ENCODE measurements at regions not wholly inside any gene's neighbourhood (a gene's known extent, or its start where the extent isn't known, plus 50 kb on each side); places are given as distances from the start of the nearest gene placed in this dataset.
A peak's percentile ranks its signal among the peaks of the same experiment; 100 is the strongest.

DNA sequence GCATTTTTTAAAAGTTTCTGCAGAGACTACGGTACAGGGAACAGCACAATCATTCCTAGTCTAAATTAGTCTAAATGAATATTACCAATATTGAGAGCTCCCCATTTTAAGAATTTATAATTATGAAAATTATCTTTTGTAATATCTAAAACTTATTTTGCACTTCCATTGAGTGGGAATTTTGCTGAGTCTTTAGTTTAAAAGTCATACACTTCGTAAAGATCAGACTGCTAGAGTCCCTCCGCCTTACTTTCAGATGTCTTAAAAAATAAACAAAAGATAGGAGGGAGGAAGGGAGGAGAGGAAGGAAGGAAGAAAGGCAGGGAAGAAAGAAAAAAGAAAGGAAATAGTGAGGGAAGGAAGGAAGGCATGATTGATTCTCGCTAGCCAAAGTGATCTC is 278.2 kb upstream of the PRDM1 start:
- TF ChIP-seq, protein P1, sequence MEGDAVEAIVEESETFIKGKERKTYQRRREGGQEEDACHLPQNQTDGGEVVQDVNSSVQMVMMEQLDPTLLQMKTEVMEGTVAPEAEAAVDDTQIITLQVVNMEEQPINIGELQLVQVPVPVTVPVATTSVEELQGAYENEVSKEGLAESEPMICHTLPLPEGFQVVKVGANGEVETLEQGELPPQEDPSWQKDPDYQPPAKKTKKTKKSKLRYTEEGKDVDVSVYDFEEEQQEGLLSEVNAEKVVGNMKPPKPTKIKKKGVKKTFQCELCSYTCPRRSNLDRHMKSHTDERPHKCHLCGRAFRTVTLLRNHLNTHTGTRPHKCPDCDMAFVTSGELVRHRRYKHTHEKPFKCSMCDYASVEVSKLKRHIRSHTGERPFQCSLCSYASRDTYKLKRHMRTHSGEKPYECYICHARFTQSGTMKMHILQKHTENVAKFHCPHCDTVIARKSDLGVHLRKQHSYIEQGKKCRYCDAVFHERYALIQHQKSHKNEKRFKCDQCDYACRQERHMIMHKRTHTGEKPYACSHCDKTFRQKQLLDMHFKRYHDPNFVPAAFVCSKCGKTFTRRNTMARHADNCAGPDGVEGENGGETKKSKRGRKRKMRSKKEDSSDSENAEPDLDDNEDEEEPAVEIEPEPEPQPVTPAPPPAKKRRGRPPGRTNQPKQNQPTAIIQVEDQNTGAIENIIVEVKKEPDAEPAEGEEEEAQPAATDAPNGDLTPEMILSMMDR (IDR thresholded peaks at IDR 0.05 in 4 of 5, conservative IDR thresholded peaks at IDR 0.05 in 1 of 5), result no peak
- TF ChIP-seq POLR2A (IDR thresholded peaks at IDR 0.05), result no peak
- ATAC-seq (no peak), DNase-seq (no peak)
- in situ Hi-C loops (cut with MboI; ENCODE audit: low sequenced_read_pairs in 4 of 4) (no loop called here), intact Hi-C loops (cut with DNase I; ENCODE audit: low total_unique reads) (no loop called here)
- no peak overlapping the region for H3K4me3 ChIP-seq
- H3K36me3 ChIP-seq, result no peaks in the 10 kb centered on the region
- no peak overlapping the region for H3K27ac ChIP-seq
- no peaks in the 10 kb centered on the region for H3K27me3 ChIP-seq
- H3K9me3 ChIP-seq, result no peaks in the 10 kb centered on the region
- peaks cover 20 to 21% of the 10 kb centered on the region in 2 donors for H3K4me1 ChIP-seq

DNA sequence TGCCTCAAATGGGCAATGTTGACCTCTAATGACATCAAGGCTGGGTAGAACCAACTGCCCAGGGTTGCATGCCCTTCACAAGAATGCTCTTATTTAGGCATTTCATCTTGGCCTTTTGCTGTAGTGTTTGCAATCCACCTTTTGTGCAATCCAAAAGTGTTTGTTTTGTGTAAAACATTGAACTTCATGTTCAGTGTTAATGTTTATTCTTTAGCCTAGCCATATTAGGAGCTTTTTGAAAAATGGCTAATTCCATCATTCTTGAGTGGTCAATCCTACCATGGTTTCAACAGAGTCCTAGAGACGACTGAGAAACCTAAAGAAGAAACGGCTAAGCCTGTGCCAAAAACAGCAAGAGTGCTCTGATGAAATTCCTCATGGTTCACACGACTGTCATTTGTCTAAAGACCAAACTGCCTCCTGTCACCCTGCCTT is 279.6 kb upstream of the PRDM1 start:
- H3K4me1 ChIP-seq, result peaks cover 18 to 21% of the 10 kb centered on the region in 2 donors
- DNase-seq (no peak), ATAC-seq (no peak)
- intact Hi-C loops (cut with DNase I; ENCODE audit: low total_unique reads) (no loop called here), in situ Hi-C loops (cut with MboI; ENCODE audit: low sequenced_read_pairs in 4 of 4) (no loop called here)
- H3K27ac ChIP-seq, result no peak overlapping the region
- no peaks in the 10 kb centered on the region for H3K36me3 ChIP-seq
- peaks cover 0 to 4% (median 0%) of the 10 kb centered on the region in 3 donors for H3K9me3 ChIP-seq
- no peak for TF ChIP-seq POLR2A (IDR thresholded peaks at IDR 0.05)
- TF ChIP-seq, protein P1 (IDR thresholded peaks at IDR 0.05 in 4 of 5, conservative IDR thresholded peaks at IDR 0.05 in 1 of 5), result no peak
- no peaks in the 10 kb centered on the region for H3K27me3 ChIP-seq
- H3K4me3 ChIP-seq, result no peak overlapping the region

DNA sequence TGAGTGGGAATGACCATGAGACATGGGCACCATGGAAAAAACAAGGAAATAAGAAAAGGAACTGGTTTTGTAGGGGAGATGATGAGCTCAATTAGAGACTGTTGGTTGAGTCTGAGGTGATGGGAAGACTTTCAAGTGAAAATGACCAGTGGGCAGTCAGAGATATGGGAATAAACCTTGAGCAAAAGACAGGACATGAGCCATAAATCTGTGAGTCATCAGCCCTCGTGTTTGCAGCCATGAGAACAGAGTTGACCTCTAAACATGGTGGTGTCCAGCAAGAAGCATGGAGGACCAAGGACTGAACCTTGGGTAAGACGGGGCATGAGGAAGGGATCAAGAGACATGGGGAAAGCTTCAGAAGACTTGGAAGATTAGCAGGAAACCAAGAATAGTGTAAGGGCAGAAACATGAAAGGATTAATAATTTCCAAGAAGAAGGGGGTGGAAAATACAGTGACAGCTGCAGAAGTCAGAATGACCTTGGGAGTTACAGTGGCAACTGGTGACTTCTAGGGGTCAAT is 280.6 kb upstream of the PRDM1 start:
- ATAC-seq, result no peak
- intact Hi-C loops (cut with DNase I; ENCODE audit: low total_unique reads), result no loop called here

DNA sequence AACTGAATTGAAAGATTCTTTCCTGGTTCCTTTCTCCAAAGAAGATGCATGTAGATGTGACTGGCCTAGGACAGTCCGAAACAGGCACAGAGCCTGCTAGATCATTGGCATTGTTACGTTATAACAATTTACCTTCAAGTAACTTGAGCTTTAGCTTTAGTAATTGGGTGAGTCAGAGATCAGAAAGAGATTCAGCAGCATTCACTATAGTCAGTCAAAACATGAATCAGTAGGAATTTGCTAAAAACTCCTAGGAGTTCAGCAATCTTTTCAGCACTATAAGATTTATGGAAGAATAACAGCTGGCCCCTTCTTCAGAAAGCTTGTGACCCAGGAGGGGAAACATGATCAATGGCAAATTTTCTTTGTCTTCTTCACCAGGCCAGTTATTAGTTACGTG is 281.7 kb upstream of the PRDM1 start:
- H3K36me3 ChIP-seq, result no peaks in the 10 kb centered on the region
- in situ Hi-C loops (cut with MboI; ENCODE audit: low sequenced_read_pairs in 4 of 4), result no loop called here
- peaks cover 0 to 4% (median 0%) of the 10 kb centered on the region in 3 donors for H3K9me3 ChIP-seq
- H3K4me3 ChIP-seq, result no peak overlapping the region
- H3K4me1 ChIP-seq, result peaks cover 7 to 10% of the 10 kb centered on the region in 2 donors
- intact Hi-C loops (cut with DNase I; ENCODE audit: low total_unique reads), result no loop called here
- H3K27me3 ChIP-seq, result no peaks in the 10 kb centered on the region
- TF ChIP-seq, protein P1 (IDR thresholded peaks at IDR 0.05 in 4 of 5, conservative IDR thresholded peaks at IDR 0.05 in 1 of 5), result no peak
- no peak for TF ChIP-seq POLR2A (IDR thresholded peaks at IDR 0.05)
- ATAC-seq (peak in 1 of 2 donors; percentile 31), DNase-seq (no peak)
- peak overlapping the region in 2 of 4 donors; percentile 0 to 8 for H3K27ac ChIP-seq

More for the DNA sequence above, 280.6 kb upstream of the PRDM1 start:
- H3K27me3 ChIP-seq, result no peaks in the 10 kb centered on the region
- DNase-seq, result no peak
- in situ Hi-C loops (cut with MboI; ENCODE audit: low sequenced_read_pairs in 4 of 4), result no loop called here
- no peak overlapping the region for H3K27ac ChIP-seq
- no peak overlapping the region for H3K4me3 ChIP-seq
- peaks cover 9 to 11% of the 10 kb centered on the region in 2 donors for H3K4me1 ChIP-seq
- no peaks in the 10 kb centered on the region for H3K36me3 ChIP-seq
- peaks cover 0 to 4% (median 0%) of the 10 kb centered on the region in 3 donors for H3K9me3 ChIP-seq
- no peak for TF ChIP-seq POLR2A (IDR thresholded peaks at IDR 0.05)
- TF ChIP-seq, protein P1 (IDR thresholded peaks at IDR 0.05 in 4 of 5, conservative IDR thresholded peaks at IDR 0.05 in 1 of 5), result no peak

DNA sequence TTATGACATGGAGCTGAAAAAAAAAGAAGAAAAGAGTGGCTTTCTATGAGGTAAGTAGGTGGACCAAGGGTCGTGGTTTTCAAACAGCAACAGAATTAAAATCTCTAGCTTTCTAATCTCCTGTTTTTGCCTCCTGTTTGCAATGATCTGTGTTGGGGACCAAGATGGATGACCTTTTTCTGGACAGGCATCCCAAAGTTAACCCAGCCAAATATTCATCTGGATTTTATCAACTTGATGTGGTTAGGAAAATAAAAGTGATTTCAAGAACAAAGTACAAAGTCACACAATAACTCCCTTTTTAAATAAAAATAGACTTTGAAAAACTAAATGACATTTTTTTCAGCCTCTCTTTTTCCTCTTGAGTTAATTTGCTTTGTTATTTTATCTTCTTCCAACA is 282.1 kb upstream of the PRDM1 start:
- ATAC-seq, result no peak
- no peak for DNase-seq
- Histone ChIP-seq H3K27me3 (no peaks in the 10 kb centered on the region), H3K4me1 (peaks cover 12 to 14% of the 10 kb centered on the region in 2 donors), H3K9me3 (peaks cover 0 to 4% (median 0%) of the 10 kb centered on the region in 3 donors), H3K27ac (peak overlapping the region in 1 of 4 donors; percentile 8), H3K4me3 (no peak overlapping the region), H3K36me3 (no peaks in the 10 kb centered on the region)
- intact Hi-C loops (cut with DNase I; ENCODE audit: low total_unique reads) (no loop called here), in situ Hi-C loops (cut with MboI; ENCODE audit: low sequenced_read_pairs in 4 of 4) (no loop called here)
- TF ChIP-seq, protein P1 (IDR thresholded peaks at IDR 0.05 in 4 of 5, conservative IDR thresholded peaks at IDR 0.05 in 1 of 5), result no peak
- TF ChIP-seq POLR2A (IDR thresholded peaks at IDR 0.05), result no peak

Data from gastrocnemius medialis (tissue), 4 donors.